SU-DHL-6 (cell line): ENCODE measurements at regions not wholly inside any gene's neighbourhood (a gene's known extent, or its start where the extent isn't known, plus 50 kb on each side); places are given as distances from the start of the nearest gene placed in this dataset.

Source experiments
- CTCF ChIP-seq: fragments of 200-600 bp; sonication (generic); IDR thresholded peaks from one replicate; pipeline ENCODE4 v1.5.1; 2017; ENCODE audit warnings: antibody characterized with exemption, mild to moderate bottlenecking, low read length, moderate library complexity; ENCODE audit not compliant: insufficient read depth, poor library complexity, severe bottlenecking
- EZH2phosphoT487 ChIP-seq: fragments of 200-600 bp; sonication (generic), shearing (Covaris generic); conservative IDR thresholded peaks from 2 replicates; pipeline ENCODE4 v1.6.1; 2018; ENCODE audit warnings: mild to moderate bottlenecking, antibody characterized with exemption, low read length, moderate library complexity, mixed read lengths

- TF ChIP-seq CTCF, result no peak
- TF ChIP-seq EZH2phosphoT487, result no peak
Observed at GRCh38 chr1:234782791-234783190, 172.8 kb upstream of the IRF2BP2 start.
